SH-SY5Y (cell line): ENCODE measurements at regions not wholly inside any gene's neighbourhood (a gene's known extent, or its start where the extent isn't known, plus 50 kb on each side); places are given as distances from the start of the nearest gene placed in this dataset.

ENCODE experiments used
- GATA2 ChIP-seq: IDR thresholded peaks from 2 replicates; pipeline ENCODE4 v1.6.1; 2011; ENCODE audit warnings: mild to moderate bottlenecking, low read depth, low read length
- GATA3 ChIP-seq: IDR thresholded peaks from 2 replicates; pipeline ENCODE4 v1.6.1; 2011; ENCODE audit warnings: low read depth, mild to moderate bottlenecking, low read length, moderate library complexity

GRCh38 chr16:82533189-82533588 lies 93.6 kb upstream of the CDH13 start:
- no peak for TF ChIP-seq GATA2
- no peak for TF ChIP-seq GATA3
